HG03097 (cell line): ENCODE measurements at regions not wholly inside any gene's neighbourhood (a gene's known extent, or its start where the extent isn't known, plus 50 kb on each side); places are given as distances from the start of the nearest gene placed in this dataset.

Experiments
- ATAC-seq: cut with Tn5 transposase; IDR thresholded peaks from one replicate; pipeline ENCODE4 v1.9.1; 2021; ENCODE audit not compliant: unreplicated experiment, low FRiP score

DNA sequence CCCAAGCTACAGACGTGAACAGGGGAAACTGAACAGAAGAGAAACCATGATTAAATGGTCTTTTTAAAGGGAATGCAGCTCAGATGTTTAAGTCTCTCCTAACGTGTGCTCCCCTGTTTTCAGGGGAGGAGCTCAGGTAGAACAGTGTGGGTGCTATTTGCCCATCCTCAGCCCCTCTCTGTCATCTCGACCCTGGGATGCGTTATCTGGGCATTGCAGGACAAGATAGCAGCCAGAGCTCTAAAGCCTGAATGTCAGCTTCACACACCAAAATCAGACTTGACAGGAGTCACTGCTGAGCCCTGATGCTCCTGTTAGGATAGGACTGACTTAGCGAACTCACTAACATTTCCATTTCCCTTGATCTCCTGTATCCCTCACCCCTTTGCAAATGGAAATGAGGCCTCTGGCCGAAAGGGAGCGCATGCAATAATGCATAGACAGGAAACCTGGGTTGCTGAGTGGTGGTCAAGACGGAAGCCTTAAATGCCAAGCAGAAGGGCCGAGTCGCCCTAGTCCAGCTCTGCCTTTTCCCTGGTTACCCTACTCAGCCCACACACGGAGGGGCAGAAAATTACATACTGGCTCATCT is 234.9 kb upstream of the TPM1 start:
- ATAC-seq = no peak

DNA sequence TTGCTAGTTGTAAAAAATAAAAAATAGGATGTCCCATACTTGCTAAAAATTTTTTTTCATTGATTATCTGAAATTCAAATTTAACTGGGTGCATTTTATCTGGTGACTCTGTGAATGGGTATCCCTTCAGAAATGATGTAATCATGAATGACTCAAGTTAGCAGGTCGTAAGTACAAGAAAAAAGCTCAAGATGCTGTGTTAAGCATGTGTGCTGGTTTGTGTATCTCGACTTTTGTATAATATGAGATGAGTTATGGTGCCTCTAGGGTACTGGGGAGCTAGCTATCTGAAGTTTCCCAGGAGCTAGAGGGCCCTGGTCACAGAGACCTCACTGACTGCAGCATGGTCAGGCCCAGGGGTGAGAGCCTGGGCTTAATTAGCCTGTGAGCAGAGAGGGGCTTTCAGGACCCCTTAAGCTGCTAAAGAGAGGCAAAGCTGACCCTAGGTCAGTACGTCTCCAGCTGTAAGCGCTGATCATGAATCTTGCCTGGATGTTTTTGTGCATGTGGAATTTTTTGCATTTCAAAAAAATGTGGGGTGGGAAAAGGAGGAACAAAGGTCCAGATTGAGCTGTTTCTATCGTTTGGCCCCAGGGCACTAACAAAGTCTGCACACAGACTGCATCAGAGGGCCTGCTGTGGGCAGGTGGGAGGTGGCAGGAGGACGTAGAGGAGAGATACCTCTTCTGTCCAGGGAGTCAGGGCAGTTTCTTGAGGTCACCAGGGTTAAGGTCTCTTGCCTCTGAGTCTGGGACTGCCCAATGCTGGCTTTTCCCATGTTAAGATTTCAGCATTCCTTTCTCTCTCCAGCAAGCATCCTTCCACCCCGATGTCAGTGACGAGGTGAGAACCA is 233.2 kb upstream of the TPM1 start:
- ATAC-seq = no peak

DNA sequence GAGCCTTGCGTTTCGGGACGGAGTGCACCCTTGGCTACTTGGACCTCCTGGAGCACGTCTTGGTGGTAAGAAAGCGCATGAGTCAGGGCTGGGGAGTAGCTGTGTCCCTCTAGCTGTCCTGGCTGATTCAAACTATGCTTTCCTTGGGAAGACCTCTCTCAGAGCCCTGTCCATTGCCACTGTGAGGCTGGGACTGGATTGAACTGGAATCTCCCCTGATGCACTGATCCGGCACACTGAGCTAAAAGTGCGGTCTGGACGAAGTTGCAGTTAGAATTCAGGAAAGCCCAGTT is 232.6 kb upstream of the TPM1 start:
- ATAC-seq = no peak

DNA sequence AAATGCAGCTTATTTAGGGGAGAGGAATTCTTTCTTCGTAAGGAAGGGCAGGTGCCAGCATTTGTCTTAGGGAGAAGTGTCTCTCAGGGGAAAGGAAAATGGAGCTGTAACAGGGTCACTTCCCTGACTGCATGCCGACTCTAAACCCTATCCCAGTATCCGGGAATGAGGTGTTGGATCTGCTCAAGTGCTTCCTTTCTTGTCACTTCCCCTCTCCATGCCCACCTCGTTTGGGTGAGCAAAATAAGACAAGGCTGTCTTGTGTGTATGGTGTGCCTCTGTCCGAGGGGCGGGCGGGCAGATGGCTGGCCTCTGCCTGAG is 230.1 kb upstream of the TPM1 start:
- no peak for ATAC-seq

DNA sequence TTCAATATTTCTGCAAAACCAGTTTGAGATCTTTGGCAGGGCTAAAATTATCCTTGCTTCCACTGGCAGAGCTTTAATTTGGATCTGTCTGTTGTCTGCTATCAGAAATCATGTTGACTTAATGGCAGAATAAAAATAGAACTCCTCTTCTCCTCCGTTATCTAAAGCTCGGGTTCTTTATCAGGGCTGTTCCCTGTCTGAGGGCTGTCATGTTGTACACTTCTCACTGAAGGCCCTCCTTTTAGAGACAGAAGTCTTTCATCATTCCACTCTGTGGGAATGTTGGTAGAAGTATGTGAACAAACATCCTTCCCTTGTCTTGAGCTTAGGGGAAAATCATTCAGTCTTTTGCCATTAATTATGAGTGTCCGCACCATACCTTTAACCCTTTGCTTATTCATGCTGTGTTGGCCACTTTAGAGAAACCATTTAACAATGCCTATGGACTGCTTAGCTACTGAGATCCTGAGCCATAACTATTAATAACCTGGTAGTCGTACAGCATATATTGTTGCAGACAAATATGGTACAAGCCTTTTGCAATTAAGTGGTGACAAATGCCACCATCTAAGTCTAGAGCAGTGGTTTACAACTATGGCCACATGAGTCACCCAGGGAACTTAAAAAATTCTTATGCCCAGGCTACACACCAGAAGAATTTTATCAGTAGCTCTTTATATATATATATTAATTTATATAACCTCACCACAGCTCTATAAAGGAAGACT is 226.0 kb upstream of the TPM1 start:
- ATAC-seq = no peak

DNA sequence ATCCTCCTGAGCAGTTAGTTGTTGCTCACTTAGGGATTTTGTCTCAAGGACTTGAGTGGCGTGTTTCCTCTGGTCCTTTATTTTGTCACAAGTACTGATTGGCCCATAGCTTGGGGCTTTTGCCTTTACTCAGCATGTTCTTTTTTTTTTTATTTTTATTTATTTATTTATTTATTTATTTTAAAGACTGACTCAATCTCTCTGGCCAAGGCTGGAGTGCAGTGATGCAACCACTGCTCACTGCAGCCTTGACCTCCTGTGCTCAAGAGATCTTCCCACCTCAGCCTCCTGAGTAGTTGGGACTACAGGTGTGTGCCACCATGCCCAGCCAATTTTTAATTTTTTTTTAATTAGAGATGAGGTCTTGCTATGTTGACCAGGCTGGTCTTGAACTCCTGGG is 223.9 kb upstream of the TPM1 start:
- ATAC-seq = no peak

DNA sequence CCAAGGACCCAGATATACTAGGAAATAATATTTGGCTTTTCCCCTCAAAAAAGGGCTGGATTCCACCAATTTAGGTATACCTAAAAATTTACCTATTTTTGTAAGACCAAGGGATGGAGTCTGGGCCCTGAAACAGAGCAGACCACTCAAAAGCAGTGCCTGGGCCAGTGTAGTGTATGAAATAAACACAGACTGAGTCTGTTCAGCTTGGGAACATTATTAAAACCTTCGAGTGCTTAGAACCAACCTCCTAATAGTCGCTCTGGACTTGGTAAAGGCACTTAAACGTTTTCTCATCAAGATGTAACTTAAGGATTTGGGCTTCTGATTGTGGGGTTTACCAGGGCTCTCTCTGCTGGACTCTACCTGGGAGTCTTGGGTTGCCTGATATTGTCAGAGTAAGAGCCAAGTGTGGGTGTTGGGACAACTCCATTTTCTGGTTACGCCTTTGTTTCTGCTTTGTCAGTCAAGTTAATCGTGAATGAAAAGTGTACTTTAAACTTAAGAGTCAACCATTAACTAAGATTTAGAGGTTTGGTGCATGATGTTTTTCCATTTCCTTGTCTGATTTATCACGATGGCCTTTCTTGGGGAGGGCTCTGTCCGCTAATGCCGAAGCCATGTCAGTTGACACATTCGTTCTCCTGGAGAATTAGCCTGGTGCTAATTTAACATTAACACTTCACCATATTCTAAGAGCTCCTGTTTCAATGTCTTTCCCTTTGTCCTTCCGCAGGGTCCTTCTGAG is 221.0 kb upstream of the TPM1 start:
- ATAC-seq = no peak

DNA sequence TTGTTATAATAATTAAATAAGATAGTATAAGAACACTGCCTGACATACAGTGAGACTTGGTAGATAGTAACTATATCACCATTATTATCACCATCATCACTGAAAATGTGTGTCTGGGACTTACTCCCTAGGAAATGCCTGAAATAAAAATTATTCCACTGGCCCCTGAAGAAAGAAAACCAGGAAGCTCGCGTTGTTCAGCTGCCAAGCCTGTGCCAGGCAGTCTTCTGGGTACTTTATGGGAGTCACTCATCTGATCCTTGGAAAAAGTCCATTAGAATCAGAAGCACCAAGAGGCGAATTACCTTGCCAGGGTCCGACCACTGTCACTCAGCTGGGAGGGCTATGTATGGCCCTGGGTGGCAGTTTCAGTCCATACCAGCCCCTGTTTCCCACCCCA is 220.3 kb upstream of the TPM1 start:
- no peak for ATAC-seq

DNA sequence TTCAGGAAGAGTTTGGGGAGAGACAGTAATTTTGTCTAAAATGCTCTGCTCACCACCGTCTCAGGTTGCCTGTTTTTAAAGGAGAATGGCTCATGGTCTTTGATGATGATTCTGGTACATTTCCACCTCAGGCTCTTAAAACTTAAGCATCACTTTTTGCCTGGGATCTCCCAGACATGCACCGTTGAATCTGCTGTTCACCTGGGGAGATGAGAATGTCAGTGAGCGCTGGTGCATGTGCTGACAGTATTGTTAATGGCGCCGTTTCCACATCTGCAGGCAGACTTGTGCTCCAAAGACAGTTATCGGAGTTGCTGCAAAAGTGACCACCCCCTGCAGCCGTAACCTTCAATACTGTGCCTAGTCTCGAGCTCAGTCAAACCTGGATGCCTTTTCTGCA is 219.0 kb upstream of the TPM1 start:
- ATAC-seq = no peak

DNA sequence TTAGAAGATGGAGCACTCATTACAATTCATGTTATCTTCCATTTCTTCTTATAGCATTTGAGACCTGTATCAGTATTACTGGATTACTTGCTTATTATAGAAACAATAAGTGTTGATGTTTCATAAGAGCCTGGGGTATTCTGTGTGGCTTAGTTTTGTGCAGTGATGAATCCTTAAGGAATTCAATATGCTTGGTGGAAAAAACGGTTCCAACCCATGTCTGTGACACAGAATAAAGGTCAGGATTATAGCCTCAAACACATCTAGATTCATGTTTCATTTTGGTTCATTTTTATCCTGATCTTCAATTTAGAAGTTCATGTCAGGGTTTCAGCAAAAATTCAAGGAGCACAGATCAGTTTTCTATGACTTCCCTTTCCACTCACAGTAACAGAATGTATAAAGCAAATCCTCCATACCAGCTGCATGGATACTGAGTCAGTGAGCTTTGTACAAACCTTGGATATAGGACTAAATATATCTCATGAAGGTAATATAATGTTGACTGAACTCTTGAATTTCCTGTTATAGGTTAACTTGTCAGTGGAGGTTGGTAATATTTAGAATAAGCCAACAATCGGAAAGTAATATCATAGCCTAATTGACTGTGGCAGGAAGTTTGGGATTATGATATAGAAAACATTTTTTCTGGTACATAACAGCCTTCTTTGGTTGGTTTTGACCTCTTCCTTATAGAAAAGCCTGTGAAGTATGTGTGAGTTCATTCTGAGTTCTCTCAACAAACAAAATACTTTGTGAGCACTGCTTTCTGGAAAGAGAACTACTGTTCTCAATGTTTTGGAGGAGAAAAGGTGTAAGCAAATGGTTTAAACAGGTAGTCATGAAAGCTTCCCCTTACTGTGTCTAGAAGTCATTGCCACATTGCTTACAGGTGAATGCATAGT is 218.2 kb upstream of the TPM1 start:
- no peak for ATAC-seq

DNA sequence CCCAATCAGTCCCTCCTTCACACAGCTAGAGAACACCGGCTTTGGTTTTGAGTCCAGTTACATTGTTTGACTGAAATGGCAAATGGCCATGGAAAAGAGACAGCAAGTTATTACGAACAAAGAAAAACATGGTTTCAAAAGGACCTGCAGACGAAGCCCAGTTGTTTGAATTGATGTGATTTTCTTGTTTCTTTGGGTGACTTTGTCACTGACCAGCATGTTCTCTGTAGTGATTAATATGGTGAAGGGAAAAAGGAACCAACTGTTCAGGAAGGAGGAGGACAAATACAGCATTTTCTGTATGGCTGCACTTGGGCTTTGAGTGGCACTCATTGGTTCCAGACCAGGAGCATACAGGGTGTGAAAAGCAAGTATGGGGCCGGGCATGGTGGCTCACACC is 217.4 kb upstream of the TPM1 start:
- no peak for ATAC-seq

DNA sequence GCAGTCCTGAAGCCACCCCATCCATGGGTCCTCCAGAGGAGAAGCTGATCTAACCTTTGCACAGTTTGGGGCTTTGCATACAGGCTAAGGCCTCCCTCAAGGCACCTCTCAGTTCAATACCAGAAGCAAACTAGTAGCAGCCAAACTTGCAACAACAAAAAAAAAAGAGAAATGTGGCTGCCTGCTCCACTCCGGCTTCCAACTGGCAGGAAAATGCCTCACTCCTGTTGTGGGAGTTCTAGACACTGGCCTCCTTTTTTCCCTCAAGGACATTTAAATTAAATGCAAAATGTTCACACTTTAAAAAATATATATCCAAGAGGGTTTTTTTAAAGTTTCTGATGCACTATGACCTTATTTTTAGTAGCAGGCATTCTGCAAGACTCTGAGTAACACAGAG is 216.0 kb upstream of the TPM1 start:
- no peak for ATAC-seq

DNA sequence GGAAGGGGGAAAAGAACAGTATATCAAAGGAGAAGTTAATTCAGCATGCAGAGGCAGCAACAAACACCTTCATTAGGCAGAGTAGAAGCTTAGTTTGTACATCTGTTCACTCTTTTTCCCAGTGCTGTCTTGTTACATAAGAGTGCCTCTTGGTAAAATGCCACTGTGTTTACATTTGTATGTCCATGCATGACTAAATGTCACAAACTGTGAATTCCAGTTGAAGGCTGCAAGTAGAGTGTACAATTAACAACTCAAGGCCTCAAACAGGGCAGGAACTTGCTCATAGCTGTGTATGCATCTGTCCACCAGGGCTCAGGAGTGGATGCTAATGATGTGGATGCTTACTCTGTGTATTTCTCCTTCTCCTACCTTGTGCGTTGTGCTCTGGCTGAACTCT is 214.2 kb upstream of the TPM1 start:
- ATAC-seq = no peak

DNA sequence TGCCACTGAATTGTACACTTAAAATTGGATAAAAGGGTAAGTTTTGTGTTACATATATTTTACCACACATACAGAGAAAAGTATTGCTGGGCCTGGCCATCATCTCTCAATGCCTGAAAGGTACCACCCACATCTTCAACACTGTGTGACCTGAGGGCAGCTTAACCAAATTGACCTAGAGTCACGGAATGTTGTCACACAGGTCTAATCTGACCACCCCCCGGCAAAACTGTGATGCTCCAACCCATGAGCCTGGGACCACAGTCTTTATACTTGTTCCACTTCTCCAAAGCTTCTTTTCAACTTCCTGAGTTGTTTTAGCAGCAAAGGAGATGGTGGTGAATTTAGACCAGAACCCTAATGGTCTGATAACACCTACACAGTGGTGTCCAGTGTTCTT is 210.3 kb upstream of the TPM1 start:
- no peak for ATAC-seq

DNA sequence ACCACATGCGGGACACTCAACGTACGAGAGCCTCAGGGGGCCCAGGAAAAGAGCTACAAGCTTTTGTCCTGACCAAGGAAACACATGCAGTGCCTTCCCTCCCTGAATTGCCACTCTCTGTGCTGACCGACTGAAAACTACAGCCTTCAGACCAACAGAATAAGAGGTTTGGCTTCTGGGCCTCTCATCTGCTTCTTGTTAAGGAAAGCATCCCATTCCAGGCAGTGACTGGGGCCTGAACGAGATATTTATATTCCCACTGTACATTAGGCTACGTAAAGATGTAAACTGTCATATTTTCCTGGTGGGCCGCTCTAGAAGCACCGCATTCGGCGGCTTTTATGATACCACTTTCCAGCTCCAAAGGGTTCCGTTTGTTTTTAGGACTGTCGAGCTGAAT is 208.9 kb upstream of the TPM1 start:
- ATAC-seq = no peak

DNA sequence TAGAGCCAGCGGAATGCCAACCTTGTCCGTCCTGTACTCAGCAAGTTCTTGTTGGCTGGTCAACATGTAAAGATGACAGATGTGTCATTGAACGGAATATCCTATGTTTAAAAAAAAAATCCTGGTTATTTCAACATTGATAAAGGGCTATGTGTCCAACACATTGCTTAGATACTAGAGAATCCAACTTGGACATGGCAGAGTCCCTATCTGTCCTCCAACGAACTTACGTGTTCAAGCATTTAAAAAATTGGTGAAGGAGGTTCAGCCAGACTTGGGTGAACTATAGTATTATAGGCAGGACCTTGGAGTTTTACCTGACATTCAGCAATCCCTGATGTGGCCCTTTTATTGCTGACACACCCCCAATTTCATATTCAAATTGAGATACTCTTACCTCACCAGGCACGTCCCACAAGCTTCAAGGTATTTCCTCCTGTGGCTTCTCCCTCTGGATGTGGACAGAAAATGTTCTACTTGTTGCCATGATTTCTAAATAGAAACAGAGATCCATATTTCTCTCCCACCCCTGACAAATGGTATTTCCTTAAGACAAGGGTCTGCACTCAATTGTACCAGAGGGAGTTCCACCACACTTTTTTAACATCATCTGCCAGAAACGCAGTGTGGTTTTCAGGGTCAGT is 207.7 kb upstream of the TPM1 start:
- ATAC-seq = no peak

DNA sequence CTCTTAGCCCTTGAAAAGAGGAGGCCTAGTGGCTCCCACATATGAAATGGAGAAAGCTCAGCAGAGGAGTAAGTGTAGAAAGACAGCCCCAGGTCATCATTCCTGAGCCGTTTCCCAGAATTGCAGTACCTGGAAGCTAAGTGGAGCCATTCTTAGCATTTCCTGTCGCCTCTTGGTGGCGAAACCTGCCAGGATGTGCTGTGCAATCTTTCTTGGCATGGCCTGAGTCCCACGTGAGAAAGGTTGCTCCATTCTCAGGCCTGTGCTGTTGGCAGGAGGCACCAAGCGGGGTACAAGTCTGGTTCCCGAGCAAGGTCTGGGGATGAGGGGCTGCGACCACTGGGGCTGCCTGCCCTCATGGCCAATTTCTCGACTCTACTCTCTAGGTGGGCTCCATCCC is 207.2 kb upstream of the TPM1 start:
- no peak for ATAC-seq

DNA sequence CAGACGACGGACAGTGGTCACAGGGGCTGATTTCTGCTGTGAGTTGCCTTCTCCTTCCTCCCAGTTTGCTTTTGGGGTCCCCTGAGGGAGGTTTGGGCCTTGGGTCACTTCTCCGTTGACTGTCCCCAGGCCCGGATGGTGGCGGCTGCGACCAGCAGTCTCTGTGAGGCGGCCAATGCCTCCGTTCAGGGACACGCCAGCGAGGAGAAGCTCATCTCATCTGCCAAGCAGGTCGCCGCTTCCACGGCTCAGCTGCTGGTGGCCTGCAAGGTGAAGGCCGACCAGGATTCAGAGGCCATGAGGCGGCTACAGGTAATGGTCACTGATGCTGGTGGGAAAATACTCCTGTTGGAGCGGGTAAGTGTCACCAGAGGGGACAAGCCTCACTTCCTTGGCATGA is 206.8 kb upstream of the TPM1 start:
- no peak for ATAC-seq

DNA sequence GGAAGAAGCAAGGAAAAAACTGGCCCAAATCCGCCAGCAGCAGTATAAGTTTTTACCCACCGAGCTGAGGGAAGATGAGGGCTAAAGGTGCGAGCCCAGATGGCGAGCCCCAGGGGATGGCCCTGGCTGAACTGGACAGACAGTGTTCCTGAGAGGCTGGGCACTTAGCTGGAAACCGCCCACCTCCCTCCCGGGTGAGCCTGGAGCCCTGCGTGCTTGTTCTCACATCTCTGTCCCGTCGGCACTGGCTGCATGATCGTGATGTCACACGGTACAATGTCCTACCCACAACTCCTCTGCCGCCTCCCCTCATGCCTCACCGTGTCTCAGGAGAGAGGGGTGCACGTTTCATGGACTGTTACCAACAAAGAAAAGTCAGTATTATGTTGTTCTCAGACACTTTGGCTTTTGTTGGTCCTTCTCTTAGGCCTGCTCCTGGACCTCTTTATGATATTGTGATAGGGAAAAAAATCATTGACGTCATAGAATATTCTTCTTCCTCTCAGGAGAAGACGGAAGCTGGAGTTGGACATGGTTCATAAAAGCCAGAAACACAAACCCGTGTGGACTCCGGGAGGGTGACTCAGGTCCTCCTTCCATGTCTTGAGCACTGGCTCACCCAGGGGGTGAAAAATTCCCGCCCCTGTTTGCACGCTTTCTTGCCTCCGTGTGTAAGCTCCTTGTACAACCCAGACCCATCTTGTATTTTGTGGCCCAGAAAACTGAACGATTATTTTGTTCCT is 201.8 kb upstream of the TPM1 start:
- ATAC-seq = no peak
